AG09319 (cell line): ENCODE measurements at regions not wholly inside any gene's neighbourhood (a gene's known extent, or its start where the extent isn't known, plus 50 kb on each side); places are given as distances from the start of the nearest gene placed in this dataset.
"Not testable (repeated sequence)": the region's sequence is repeated elsewhere in the genome, so short reads cannot be mapped to it uniquely, and the experiment has no call there.

Experiments used
- DNase-seq: peaks from one replicate; pipeline ENCODE4 v3.0.0-alpha.2; 2010; ENCODE audit warnings: low read depth; ENCODE audit errors: extremely low read depth
- CTCF ChIP-seq: IDR thresholded peaks from 2 replicates; pipeline ENCODE4 v1.5.1; 2011; ENCODE audit warnings: low read depth, mild to moderate bottlenecking, inconsistent platforms, low read length, moderate library complexity

- DNase-seq = no peak
- no peak for TF ChIP-seq CTCF
Observed at GRCh38 chr11:13782390-13783075, 114.1 kb downstream of the FAR1 start.

GRCh38 chr11:13784441-13784840, 116.0 kb downstream of the FAR1 start:
- DNase-seq = no peak
- no peak for TF ChIP-seq CTCF

GRCh38 chr11:13784855-13785254, 116.4 kb downstream of the FAR1 start:
- no peak for TF ChIP-seq CTCF
- DNase-seq = no peak

- no peak for TF ChIP-seq CTCF
- DNase-seq = no peak
Observed at GRCh38 chr11:13786688-13787087, 118.2 kb downstream of the FAR1 start.

- not testable (repeated sequence) for DNase-seq
Observed at GRCh38 chr11:13797616-13798015, 129.1 kb downstream of the FAR1 start.

GRCh38 chr11:13800901-13801300, 132.4 kb downstream of the FAR1 start:
- TF ChIP-seq CTCF = no peak
- DNase-seq = no peak

- no peak for DNase-seq
- no peak for TF ChIP-seq CTCF
Observed at GRCh38 chr11:13818325-13818724, 144.2 kb upstream of the SPON1 start.

- TF ChIP-seq CTCF = no peak
- no peak for DNase-seq
Observed at GRCh38 chr11:13826505-13827278, 135.8 kb upstream of the SPON1 start.
